ENCODE measurements at regions not wholly inside any gene's neighbourhood (a gene's known extent, or its start where the extent isn't known, plus 50 kb on each side); places are given as distances from the start of the nearest gene placed in this dataset.
A peak's percentile ranks its signal among the peaks of the same experiment; 100 is the strongest.

GRCh38 chr2:181193550-181193949 lies 213.1 kb downstream of the UBE2E3 start:
- TF ChIP-seq POLR2AphosphoS5 (IDR thresholded peaks at IDR 0.05; ENCODE audit: low read depth, low read length) (no peak), PAX5 (IDR thresholded peaks at IDR 0.05; ENCODE audit: insufficient read depth, low read length, severe bottlenecking) (no peak), SPI1 (IDR thresholded peaks at IDR 0.05; ENCODE audit: low read depth, low read length) (no peak), TAF1 (IDR thresholded peaks at IDR 0.05; ENCODE audit: low read depth, low read length) (no peak), POLR2A (IDR thresholded peaks at IDR 0.05; ENCODE audit: low read depth, low read length) (no peak), POU2F2 (IDR thresholded peaks at IDR 0.05; ENCODE audit: low read depth, low read length) (no peak)
- FAIRE-seq (no peak), DNase-seq (ENCODE audit: insufficient read length, low spot score) (no peak)

- TF ChIP-seq POU2F2 (IDR thresholded peaks at IDR 0.05; ENCODE audit: low read depth, low read length) (no peak), PAX5 (IDR thresholded peaks at IDR 0.05; ENCODE audit: insufficient read depth, low read length, severe bottlenecking) (no peak), POLR2A (IDR thresholded peaks at IDR 0.05; ENCODE audit: low read depth, low read length) (no peak), SPI1 (IDR thresholded peaks at IDR 0.05; ENCODE audit: low read depth, low read length) (no peak), TAF1 (IDR thresholded peaks at IDR 0.05; ENCODE audit: low read depth, low read length) (no peak), POLR2AphosphoS5 (IDR thresholded peaks at IDR 0.05; ENCODE audit: low read depth, low read length) (no peak)
- FAIRE-seq (no peak), DNase-seq (ENCODE audit: insufficient read length, low spot score) (no peak)
These were observed 216.0 kb downstream of the UBE2E3 start for GRCh38 chr2:181196401-181196800.

- TF ChIP-seq PAX5 (IDR thresholded peaks at IDR 0.05; ENCODE audit: insufficient read depth, low read length, severe bottlenecking) (no peak), SPI1 (IDR thresholded peaks at IDR 0.05; ENCODE audit: low read depth, low read length) (0 out of 2 replicates have a peak, but pooled peaks have one; percentile 8)
- DNase-seq (ENCODE audit: insufficient read length, low spot score): no peak
- FAIRE-seq: no peak
These were observed 216.8 kb downstream of the UBE2E3 start for GRCh38 chr2:181197140-181197760.

- FAIRE-seq (no peak), DNase-seq (ENCODE audit: insufficient read length, low spot score) (no peak)
- TF ChIP-seq POLR2A (IDR thresholded peaks at IDR 0.05; ENCODE audit: low read depth, low read length) (no peak), POU2F2 (IDR thresholded peaks at IDR 0.05; ENCODE audit: low read depth, low read length) (no peak), SPI1 (IDR thresholded peaks at IDR 0.05; ENCODE audit: low read depth, low read length) (no peak), POLR2AphosphoS5 (IDR thresholded peaks at IDR 0.05; ENCODE audit: low read depth, low read length) (no peak), TAF1 (IDR thresholded peaks at IDR 0.05; ENCODE audit: low read depth, low read length) (no peak), PAX5 (IDR thresholded peaks at IDR 0.05; ENCODE audit: insufficient read depth, low read length, severe bottlenecking) (no peak)
These were observed 217.9 kb downstream of the UBE2E3 start for GRCh38 chr2:181198183-181198864.

- no peak for TF ChIP-seq PAX5 (IDR thresholded peaks at IDR 0.05; ENCODE audit: insufficient read depth, low read length, severe bottlenecking)
- no peak for TF ChIP-seq POU2F2 (IDR thresholded peaks at IDR 0.05; ENCODE audit: low read depth, low read length)
- no peak for TF ChIP-seq TAF1 (IDR thresholded peaks at IDR 0.05; ENCODE audit: low read depth, low read length)
- no peak for TF ChIP-seq SPI1 (IDR thresholded peaks at IDR 0.05; ENCODE audit: low read depth, low read length)
- TF ChIP-seq POLR2A (IDR thresholded peaks at IDR 0.05; ENCODE audit: low read depth, low read length): no peak
- no peak for TF ChIP-seq POLR2AphosphoS5 (IDR thresholded peaks at IDR 0.05; ENCODE audit: low read depth, low read length)
- DNase-seq (ENCODE audit: insufficient read length, low spot score): no peak
- FAIRE-seq: no peak
These were observed 223.0 kb downstream of the UBE2E3 start for GRCh38 chr2:181203412-181203811.

- FAIRE-seq (no peak), DNase-seq (ENCODE audit: insufficient read length, low spot score) (no peak)
- TF ChIP-seq POU2F2 (IDR thresholded peaks at IDR 0.05; ENCODE audit: low read depth, low read length): no peak
- TF ChIP-seq POLR2A (IDR thresholded peaks at IDR 0.05; ENCODE audit: low read depth, low read length): no peak
- no peak for TF ChIP-seq TAF1 (IDR thresholded peaks at IDR 0.05; ENCODE audit: low read depth, low read length)
- TF ChIP-seq POLR2AphosphoS5 (IDR thresholded peaks at IDR 0.05; ENCODE audit: low read depth, low read length): no peak
- no peak for TF ChIP-seq SPI1 (IDR thresholded peaks at IDR 0.05; ENCODE audit: low read depth, low read length)
- no peak for TF ChIP-seq PAX5 (IDR thresholded peaks at IDR 0.05; ENCODE audit: insufficient read depth, low read length, severe bottlenecking)
These were observed 223.5 kb downstream of the UBE2E3 start for GRCh38 chr2:181203916-181204315.

- TF ChIP-seq POLR2AphosphoS5 (IDR thresholded peaks at IDR 0.05; ENCODE audit: low read depth, low read length): no peak
- TF ChIP-seq POLR2A (IDR thresholded peaks at IDR 0.05; ENCODE audit: low read depth, low read length): no peak
- no peak for TF ChIP-seq SPI1 (IDR thresholded peaks at IDR 0.05; ENCODE audit: low read depth, low read length)
- no peak for TF ChIP-seq TAF1 (IDR thresholded peaks at IDR 0.05; ENCODE audit: low read depth, low read length)
- DNase-seq (ENCODE audit: insufficient read length, low spot score): no peak
- FAIRE-seq: no peak
These were observed 238.0 kb downstream of the UBE2E3 start for GRCh38 chr2:181218401-181218821.

- FAIRE-seq (no peak), DNase-seq (ENCODE audit: insufficient read length, low spot score) (no peak)
- TF ChIP-seq SPI1 (IDR thresholded peaks at IDR 0.05; ENCODE audit: low read depth, low read length) (no peak), POU2F2 (IDR thresholded peaks at IDR 0.05; ENCODE audit: low read depth, low read length) (no peak), POLR2A (IDR thresholded peaks at IDR 0.05; ENCODE audit: low read depth, low read length) (no peak), PAX5 (IDR thresholded peaks at IDR 0.05; ENCODE audit: insufficient read depth, low read length, severe bottlenecking) (no peak), POLR2AphosphoS5 (IDR thresholded peaks at IDR 0.05; ENCODE audit: low read depth, low read length) (no peak), TAF1 (IDR thresholded peaks at IDR 0.05; ENCODE audit: low read depth, low read length) (no peak)
These were observed 234.0 kb upstream of the ITGA4 start for GRCh38 chr2:181223234-181223633.

- TF ChIP-seq SPI1 (IDR thresholded peaks at IDR 0.05; ENCODE audit: low read depth, low read length) (no peak), POU2F2 (IDR thresholded peaks at IDR 0.05; ENCODE audit: low read depth, low read length) (no peak), TAF1 (IDR thresholded peaks at IDR 0.05; ENCODE audit: low read depth, low read length) (no peak), POLR2AphosphoS5 (IDR thresholded peaks at IDR 0.05; ENCODE audit: low read depth, low read length) (no peak), PAX5 (IDR thresholded peaks at IDR 0.05; ENCODE audit: insufficient read depth, low read length, severe bottlenecking) (no peak), POLR2A (IDR thresholded peaks at IDR 0.05; ENCODE audit: low read depth, low read length) (no peak)
- DNase-seq (ENCODE audit: insufficient read length, low spot score): no peak
- FAIRE-seq: no peak
These were observed 232.3 kb upstream of the ITGA4 start for GRCh38 chr2:181224866-181225265.
